ENCODE measurements at regions not wholly inside any gene's neighbourhood (a gene's known extent, or its start where the extent isn't known, plus 50 kb on each side); places are given as distances from the start of the nearest gene placed in this dataset.

GRCh38 chr13:103192511-103193135 lies 126.4 kb upstream of the SLC10A2 start:
- no peaks in the 10 kb centered on the region for H3K27me3 ChIP-seq (ENCODE audit: control insufficient read depth, insufficient read depth, low read length)
- no peak overlapping the region for H3K4me3 ChIP-seq (ENCODE audit: low read depth, low read length)
- FAIRE-seq (no peak), DNase-seq (ENCODE audit: low read depth) (peak; percentile 10)
- no peaks in the 10 kb centered on the region for H3K36me3 ChIP-seq (ENCODE audit: control insufficient read depth, insufficient read depth, low read length)
- TF ChIP-seq CTCF (IDR thresholded peaks at IDR 0.05; ENCODE audit: insufficient read depth, low read length, severe bottlenecking): no peak

DNA sequence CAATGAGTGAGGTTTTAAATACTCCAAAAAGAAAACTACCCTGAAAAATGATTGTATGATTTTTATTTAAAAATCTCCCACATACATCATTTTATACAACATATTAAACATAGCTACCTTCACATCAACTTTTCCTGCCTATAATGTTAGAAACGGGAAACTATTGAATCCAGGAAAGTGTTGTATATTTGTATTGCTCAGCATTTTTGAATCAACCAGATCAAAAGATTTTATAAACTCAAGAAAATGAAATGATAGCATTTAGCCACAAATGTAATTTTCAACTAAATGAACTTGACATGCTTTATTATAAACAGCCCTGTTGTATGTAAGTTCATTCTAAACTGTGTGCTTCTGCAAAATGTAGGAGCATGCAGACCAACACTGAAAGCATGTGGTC lies 124.6 kb upstream of the SLC10A2 start:
- H3K4me3 ChIP-seq (ENCODE audit: low read depth, low read length): no peak overlapping the region
- DNase-seq (ENCODE audit: low read depth): no peak
- no peak for FAIRE-seq

GRCh38 chr13:103188713-103189326 lies 122.6 kb upstream of the SLC10A2 start:
- Histone ChIP-seq H3K27me3 (ENCODE audit: control insufficient read depth, insufficient read depth, low read length) (no peaks in the 10 kb centered on the region), H3K4me3 (ENCODE audit: low read depth, low read length) (no peak overlapping the region), H3K36me3 (ENCODE audit: control insufficient read depth, insufficient read depth, low read length) (no peaks in the 10 kb centered on the region)
- FAIRE-seq: no peak
- DNase-seq (ENCODE audit: low read depth): peak; percentile 46
- peak; percentile 42 for TF ChIP-seq CTCF (IDR thresholded peaks at IDR 0.05; ENCODE audit: insufficient read depth, low read length, severe bottlenecking)

More for the DNA sequence above, 124.6 kb upstream of the SLC10A2 start:
- Histone ChIP-seq H3K36me3 (ENCODE audit: control insufficient read depth, insufficient read depth, low read length) (no peaks in the 10 kb centered on the region), H3K27me3 (ENCODE audit: control insufficient read depth, insufficient read depth, low read length) (no peaks in the 10 kb centered on the region)
- no peak for TF ChIP-seq CTCF (IDR thresholded peaks at IDR 0.05; ENCODE audit: insufficient read depth, low read length, severe bottlenecking)

DNA sequence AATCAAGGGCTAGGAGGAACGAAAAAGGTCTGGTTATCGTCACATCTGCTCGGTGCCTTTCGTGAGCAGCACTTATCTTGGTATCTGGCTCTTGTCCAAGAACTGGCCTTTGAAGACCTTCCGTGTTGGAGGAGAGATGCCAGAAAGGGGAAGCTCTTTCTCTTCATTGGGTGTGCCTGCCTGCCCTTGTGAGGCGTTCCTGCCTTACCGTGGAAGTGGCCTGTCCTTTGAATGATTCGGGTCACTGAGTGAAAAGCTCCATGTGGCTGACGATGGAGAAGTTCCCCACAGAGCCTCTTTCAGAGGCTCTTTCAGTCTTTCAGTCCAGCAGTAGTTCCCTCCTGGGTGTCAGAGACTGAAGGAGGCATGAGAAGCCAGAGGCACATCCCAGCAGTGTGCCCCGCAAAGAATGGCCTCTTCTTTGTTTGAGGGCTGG lies 121.5 kb upstream of the SLC10A2 start:
- H3K27me3 ChIP-seq (ENCODE audit: control insufficient read depth, insufficient read depth, low read length): no peaks in the 10 kb centered on the region
- no peak overlapping the region for H3K4me3 ChIP-seq (ENCODE audit: low read depth, low read length)
- FAIRE-seq: no peak

DNA sequence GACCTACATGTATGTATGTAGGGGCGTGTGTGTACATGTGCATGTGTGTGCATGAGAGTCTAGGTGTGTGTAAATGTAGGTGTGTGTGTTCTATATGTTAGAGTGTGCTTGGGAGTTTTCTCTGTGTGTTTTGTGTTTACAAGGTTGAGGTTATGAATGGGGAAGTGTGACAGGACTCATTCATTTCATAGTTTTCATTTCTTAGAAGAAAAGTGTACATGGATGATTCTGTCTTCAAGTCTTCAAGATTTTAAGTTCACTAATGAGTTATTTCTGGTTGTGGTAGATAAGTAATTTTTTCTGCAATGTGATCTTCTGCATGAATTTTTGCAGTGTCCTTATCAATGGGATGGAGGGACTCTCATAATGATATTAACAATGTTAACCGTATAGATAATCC lies 118.2 kb upstream of the SLC10A2 start:
- FAIRE-seq (no peak), DNase-seq (ENCODE audit: low read depth) (no peak)
- no peak for TF ChIP-seq CTCF (IDR thresholded peaks at IDR 0.05; ENCODE audit: insufficient read depth, low read length, severe bottlenecking)
- Histone ChIP-seq H3K36me3 (ENCODE audit: control insufficient read depth, insufficient read depth, low read length) (no peaks in the 10 kb centered on the region), H3K27me3 (ENCODE audit: control insufficient read depth, insufficient read depth, low read length) (no peaks in the 10 kb centered on the region), H3K4me3 (ENCODE audit: low read depth, low read length) (no peak overlapping the region)

More for the DNA sequence above, 121.5 kb upstream of the SLC10A2 start:
- TF ChIP-seq CTCF (IDR thresholded peaks at IDR 0.05; ENCODE audit: insufficient read depth, low read length, severe bottlenecking): no peak
- no peaks in the 10 kb centered on the region for H3K36me3 ChIP-seq (ENCODE audit: control insufficient read depth, insufficient read depth, low read length)
- no peak for DNase-seq (ENCODE audit: low read depth)
